GM21360 (cell line): ENCODE measurements at regions not wholly inside any gene's neighbourhood (a gene's known extent, or its start where the extent isn't known, plus 50 kb on each side); places are given as distances from the start of the nearest gene placed in this dataset.

Experiments used
- ATAC-seq: cut with Tn5 transposase; IDR thresholded peaks from one replicate; pipeline ENCODE4 v1.9.1; 2021; ENCODE audit warnings: mild to moderate bottlenecking, moderate library complexity; ENCODE audit not compliant: unreplicated experiment

- no peak for ATAC-seq
Observed at GRCh38 chr2:61722800-61723199, 131.1 kb downstream of the FAM161A start.

DNA sequence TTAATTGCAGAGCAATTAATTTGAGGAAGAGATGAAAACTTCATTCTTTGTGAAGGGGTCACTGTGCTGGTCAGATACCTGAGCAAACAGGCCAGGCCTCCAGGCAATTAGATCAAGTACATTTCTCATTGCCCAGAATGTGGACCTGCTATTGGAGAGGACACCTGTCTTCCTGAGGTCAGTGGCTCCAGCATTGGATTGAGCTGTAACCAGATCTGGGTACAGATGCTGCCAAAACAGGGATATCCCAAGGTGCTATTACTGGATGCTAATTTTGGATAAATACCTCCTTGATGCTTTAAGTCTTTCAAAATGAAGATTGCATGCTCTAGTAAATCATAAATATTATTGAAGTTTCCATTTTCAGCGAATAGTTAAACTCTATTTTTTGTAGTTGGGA is 131.5 kb downstream of the FAM161A start:
- no peak for ATAC-seq

DNA sequence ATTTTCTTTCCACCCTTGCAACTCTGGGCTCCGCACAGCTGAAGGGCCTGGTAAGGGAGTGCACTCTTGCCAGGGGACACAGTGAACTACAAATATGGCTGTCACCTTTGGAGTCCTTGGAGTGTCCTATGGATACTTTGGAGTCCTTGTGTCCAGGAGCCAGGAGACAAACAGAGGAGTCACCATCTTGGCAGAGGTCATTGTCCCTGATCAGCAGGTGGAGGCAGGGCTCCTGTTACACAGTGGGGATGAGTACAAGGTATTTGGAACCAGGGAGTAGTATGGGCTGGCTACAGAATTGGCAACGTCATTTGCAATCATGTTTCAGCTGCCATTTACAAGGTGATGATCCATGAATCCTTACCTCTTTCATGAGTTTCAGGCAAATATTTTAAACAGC is 132.5 kb downstream of the FAM161A start:
- no peak for ATAC-seq

- ATAC-seq, result no peak
Observed at GRCh38 chr2:61720911-61721310, 132.9 kb downstream of the FAM161A start.

GRCh38 chr2:61718965-61719364 is 134.9 kb downstream of the FAM161A start:
- ATAC-seq, result no peak

GRCh38 chr2:61715506-61715905 is 138.4 kb downstream of the FAM161A start:
- no peak for ATAC-seq

DNA sequence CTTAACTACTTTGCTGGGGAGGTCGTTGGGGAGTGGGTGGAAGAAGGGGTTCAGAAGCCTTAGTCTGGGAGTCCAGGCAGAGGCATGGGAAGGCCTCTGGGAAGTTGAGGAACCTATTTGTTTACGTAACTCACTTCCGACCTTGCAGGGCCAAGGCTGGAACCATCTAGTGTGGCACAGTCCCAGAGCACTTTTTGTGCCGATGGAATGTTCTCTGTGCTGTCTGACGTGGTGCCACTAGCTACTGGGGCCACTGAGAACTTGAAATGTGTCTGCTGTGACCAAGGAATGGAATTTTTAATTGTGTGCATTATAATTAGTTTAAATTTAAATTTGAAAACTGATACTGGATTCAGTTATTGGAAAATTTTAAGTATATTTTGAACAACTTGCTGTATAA is 139.7 kb downstream of the FAM161A start:
- ATAC-seq, result no peak

DNA sequence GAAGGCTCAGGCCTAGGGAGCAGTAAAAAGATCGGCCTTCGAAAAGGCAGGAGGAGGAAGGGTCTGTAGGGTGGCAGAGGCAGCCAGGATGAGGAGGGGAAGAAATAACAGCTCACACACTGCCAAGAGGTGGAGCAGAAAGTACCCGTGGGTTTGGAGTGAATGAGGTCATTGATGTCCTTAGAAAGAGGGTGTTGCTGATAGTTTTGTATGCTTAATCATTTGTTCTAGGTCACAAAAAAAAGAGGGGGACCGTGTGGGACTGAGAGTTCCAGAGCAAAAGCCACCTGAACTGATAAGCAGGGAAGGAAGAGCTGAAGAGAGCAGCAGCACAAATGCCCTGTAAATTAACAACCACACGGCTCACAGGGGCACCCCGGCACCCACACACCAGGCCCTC is 140.4 kb downstream of the FAM161A start:
- no peak for ATAC-seq

DNA sequence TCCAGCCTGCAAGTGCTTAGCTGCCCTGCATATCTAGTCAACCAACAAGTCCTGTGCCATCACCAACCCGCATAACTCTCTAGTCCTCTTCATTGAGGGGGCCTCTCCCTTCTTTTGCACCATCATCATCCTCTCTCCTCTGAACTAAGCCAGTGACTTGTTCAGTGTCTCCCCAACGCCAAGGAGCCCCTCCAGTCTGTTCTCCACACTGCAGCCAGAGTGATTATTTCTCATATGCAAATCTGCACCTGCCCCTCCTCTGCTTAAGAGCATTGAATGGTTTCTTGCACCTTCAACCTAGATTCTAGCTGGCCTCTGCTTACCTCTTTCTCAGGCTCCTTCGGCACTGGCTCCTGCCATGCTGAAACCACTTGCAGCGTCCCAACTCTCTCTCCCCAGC is 141.8 kb downstream of the FAM161A start:
- no peak for ATAC-seq

DNA sequence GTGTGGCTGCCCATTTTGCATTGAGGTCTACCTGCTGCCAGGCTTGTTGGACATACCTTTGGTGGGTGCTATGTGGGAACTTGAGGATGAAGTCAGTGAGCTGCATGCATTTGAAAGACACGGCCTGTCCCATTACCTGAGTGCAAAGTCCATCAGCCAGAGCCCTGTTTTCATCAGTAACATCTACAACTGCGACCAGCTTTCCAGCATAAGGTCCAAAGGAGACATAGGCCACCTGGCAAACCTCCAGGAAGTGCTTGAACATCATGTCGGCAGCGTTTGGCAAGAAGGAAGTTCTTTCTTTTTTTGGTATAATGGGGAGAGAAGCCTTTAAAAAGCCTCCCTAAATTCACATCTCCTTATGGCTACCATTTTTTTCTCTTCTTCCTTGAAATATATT is 143.1 kb downstream of the FAM161A start:
- no peak for ATAC-seq

DNA sequence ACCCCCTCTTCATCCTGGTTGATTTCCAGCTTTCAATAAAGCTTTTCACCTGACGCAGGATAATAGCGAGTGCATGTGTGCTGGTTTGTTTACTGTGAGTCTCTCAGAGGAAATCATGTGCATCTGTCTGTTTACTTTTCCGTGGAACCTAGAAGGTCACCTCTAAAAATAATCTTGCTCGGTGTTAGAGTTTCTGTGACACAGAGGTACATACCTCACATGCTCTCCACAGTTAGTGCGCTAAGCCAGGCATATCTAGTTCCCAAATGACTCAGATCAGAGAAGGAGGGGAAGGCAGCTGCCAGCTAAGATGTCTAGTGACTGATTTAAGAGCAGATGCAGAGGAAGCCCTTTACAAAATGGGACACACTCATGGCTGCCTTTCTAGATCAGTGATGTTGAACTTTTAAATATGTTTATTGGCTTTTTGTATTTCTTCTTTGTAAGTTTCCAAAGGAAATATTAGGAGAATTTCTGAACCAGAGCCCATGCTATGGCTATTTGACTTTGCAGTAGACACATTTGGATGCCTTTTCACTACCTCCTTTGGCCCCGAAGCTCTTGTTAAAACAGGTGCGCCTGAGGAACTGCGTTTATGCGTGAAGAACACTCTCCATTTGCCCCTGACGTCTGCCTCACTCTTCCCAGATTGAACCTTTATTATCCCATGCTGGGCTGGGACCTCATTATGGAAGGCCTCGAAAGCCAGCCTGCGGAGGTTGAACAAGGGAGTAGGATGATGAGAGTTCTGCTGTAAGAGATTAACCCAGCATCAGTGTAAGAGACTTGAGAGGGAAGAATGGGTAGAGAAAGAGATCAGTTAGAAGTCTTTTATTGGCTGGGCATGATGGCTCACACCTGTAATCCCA is 145.6 kb downstream of the FAM161A start:
- peak; percentile 98 for ATAC-seq

GRCh38 chr2:61705625-61706024 is 148.2 kb downstream of the FAM161A start:
- ATAC-seq, result no peak

GRCh38 chr2:61704364-61704763 is 149.5 kb downstream of the FAM161A start:
- no peak for ATAC-seq

DNA sequence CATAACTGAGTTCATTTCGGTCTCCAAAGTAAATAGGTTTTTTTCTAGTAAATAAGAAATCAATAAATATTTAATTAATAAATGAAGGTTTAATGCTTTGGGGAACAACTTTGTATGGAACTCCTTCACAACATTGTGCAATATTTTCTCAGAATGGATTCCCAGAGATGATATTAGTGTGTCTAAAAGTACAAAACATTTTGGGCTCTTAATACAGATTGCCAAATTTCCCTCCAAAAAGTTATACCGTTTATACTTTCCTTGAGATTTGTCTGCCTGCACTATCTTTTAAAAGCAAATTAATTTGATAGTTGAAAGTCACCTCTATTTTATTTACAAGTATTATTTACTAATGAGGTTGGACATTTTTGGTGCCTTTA is 151.8 kb downstream of the FAM161A start:
- no peak for ATAC-seq

- ATAC-seq, result no peak
Observed at GRCh38 chr2:61700464-61700863, 153.4 kb downstream of the FAM161A start.

DNA sequence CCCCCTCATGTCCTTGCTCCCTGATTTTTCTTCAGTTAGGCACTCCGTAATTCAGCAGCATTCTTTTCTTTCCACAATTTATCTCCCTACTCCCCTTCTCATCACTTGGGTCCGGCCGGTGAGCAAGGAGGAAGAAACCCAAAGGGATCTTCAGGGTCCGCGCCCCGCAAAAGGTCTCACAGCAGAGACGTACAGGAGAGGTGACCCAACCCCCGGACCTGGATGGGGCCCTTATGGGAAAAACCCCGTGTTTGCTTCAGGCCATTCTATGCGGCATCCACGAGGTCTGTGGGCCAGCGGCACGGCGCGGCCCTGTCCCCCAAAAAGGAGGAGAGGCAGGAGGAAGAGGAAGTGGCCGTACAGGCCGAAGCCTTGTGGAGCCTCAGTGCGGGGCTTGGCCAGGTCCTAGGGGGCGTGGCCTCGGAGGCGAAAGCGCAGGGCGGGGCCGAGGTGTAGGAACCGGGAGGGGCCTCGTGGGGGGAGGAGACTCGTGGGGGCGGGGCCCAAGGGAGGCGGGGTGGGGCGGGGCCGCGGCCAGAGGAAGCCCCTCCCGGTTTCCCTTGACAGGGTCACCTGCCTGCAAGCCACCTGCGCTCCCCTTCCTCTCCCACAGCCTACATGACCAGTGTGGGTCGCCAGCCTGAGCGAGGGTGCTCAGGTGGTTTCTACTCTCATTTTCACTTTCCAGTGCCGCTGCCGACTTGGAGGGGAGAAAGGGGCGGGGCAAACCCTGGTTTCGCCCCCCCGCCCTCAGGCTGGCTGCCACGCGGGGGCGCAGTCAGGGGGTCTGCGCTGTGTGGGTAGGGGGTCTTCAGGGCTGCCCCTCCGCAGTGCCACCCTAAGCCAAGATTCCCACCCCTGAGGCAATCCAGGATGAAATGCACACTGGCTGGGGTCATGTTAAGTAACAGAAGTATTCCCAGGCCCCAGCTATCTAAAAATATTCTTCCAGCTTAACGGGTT is 156.4 kb upstream of the XPO1 start:
- peak; percentile 89 for ATAC-seq

GRCh38 chr2:61693744-61694143 is 155.6 kb upstream of the XPO1 start:
- ATAC-seq, result no peak

- no peak for ATAC-seq
Observed at GRCh38 chr2:61690078-61690596, 152.0 kb upstream of the XPO1 start.

- ATAC-seq, result no peak
Observed at GRCh38 chr2:61689568-61689967, 151.4 kb upstream of the XPO1 start.

DNA sequence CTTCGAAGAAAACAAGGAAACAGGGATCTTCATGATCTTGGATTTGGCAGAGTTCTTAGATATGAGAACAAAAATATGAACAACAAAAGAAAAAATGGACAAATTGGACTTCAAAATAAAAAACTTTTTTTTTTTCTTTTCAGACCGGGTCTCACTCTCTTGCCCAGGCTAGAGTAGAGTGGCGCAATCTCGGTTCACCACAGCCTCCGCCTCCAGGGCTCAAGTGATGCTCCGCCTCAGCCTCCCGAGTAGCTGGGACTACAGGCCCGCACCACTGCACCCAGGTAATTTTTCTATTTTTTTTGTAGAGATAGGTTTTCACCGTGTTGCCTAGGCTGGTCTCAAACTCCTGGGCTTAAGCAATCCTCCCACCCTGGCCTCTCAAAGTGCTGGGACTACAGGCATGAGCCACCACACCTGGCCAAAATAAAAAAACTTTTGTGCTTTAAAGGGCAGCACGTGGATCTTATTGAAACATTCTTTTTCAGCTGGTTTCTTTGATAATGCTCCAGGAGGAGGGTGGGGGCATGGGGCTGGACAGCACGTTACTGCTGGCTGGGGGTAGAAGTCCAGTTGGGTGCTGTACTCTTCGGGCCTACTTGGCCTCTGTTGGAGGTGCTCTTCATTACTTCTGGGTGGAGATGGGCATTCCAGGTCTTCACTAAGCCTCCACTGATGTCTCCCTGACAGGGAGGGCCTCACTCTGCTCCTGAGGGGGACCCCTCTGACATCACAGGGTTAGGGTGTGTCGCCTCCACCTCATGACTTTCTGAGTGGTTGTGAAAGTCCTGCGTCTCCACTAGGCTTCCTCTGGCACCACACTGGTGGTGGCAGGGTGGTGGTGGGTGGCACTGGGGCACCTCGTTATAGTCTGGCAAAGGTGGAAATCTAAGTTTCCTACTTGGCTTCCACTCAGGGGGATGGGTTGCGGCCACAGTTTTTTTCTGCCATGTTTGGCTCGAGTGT is 150.5 kb upstream of the XPO1 start:
- ATAC-seq, result no peak
